Omental fat pad (tissue), 3 donors: ENCODE measurements at regions not wholly inside any gene's neighbourhood (a gene's known extent, or its start where the extent isn't known, plus 50 kb on each side); places are given as distances from the start of the nearest gene placed in this dataset.

Source experiments
- ATAC-seq: fragments of 150-250 bp; one replicate; pipeline ENCODE4 v1.9.1; 2016; ENCODE audit warnings: mild to moderate bottlenecking, moderate library complexity; ENCODE audit not compliant: low FRiP score
- DNase-seq: peaks from one replicate; pipeline ENCODE4 v3.0.0-alpha.2; 2019; ENCODE audit warnings: low spot score
- CTCF ChIP-seq, 3 donors: fragments of 450-650 bp; IDR thresholded peaks; one replicate each; pipeline ENCODE4 v1.5.1; 2016 to 2017; ENCODE audit warnings: antibody characterized with exemption in 3 of 3, mild to moderate bottlenecking in 3 of 3, moderate library complexity in 2 of 3

GRCh38 chr10:78267598-78267997, 233.9 kb downstream of the RPS24 start:
- no peak for ATAC-seq
- TF ChIP-seq CTCF (IDR thresholded peaks at IDR 0.05) = no peak
- no peak for DNase-seq

GRCh38 chr10:78269060-78269459, 235.4 kb downstream of the RPS24 start:
- DNase-seq (no peak), ATAC-seq (no peak)
- no peak for TF ChIP-seq CTCF (IDR thresholded peaks at IDR 0.05)

- ATAC-seq (no peak), DNase-seq (no peak)
- no peak for TF ChIP-seq CTCF (IDR thresholded peaks at IDR 0.05)
These were observed 238.7 kb downstream of the RPS24 start for GRCh38 chr10:78272329-78272728.

GRCh38 chr10:78274491-78274890, 240.8 kb downstream of the RPS24 start:
- no peak for ATAC-seq
- DNase-seq = no peak
- TF ChIP-seq CTCF (IDR thresholded peaks at IDR 0.05) = no peak

GRCh38 chr10:78276139-78276538, 242.5 kb downstream of the RPS24 start:
- ATAC-seq (no peak), DNase-seq (no peak)
- no peak for TF ChIP-seq CTCF (IDR thresholded peaks at IDR 0.05)

GRCh38 chr10:78277314-78278057, 243.8 kb downstream of the RPS24 start:
- TF ChIP-seq CTCF (IDR thresholded peaks at IDR 0.05) = no peak
- ATAC-seq (no peak), DNase-seq (no peak)

- DNase-seq (no peak), ATAC-seq (no peak)
- TF ChIP-seq CTCF (IDR thresholded peaks at IDR 0.05) = no peak
These were observed 244.4 kb downstream of the RPS24 start for GRCh38 chr10:78278058-78278404.
